Lung microvascular endothelial cell (primary cell): ENCODE measurements at regions not wholly inside any gene's neighbourhood (a gene's known extent, or its start where the extent isn't known, plus 50 kb on each side); places are given as distances from the start of the nearest gene placed in this dataset.
"Not testable (repeated sequence)": the region's sequence is repeated elsewhere in the genome, so short reads cannot be mapped to it uniquely, and the experiment has no call there.

ENCODE experiments used
- DNase-seq, 2 donors: peaks; one replicate each; pipeline versions ENCODE4 v3.0.0 to v3.0.0-alpha.2; 2010; ENCODE audit warnings: low read depth in 2 of 2

- DNase-seq: no peak
Observed at GRCh38 chr2:59295524-59296162, 1054.5 kb upstream of the FANCL start.

GRCh38 chr2:59288771-59289170, 1047.6 kb upstream of the FANCL start:
- DNase-seq: no peak

- no peak for DNase-seq
Observed at GRCh38 chr2:59282374-59283057, 1041.4 kb upstream of the FANCL start.

GRCh38 chr2:59277671-59278070, 1036.5 kb upstream of the FANCL start:
- peak in 1 of 2 donors; percentile 18 for DNase-seq

GRCh38 chr2:59276917-59277316, 1035.8 kb upstream of the FANCL start:
- DNase-seq: no peak

GRCh38 chr2:59276033-59276432, 1034.9 kb upstream of the FANCL start:
- DNase-seq: no peak

- no peak for DNase-seq
Observed at GRCh38 chr2:59266453-59266852, 1025.3 kb upstream of the FANCL start.

- DNase-seq: no peak
Observed at GRCh38 chr2:59259913-59260312, 1018.8 kb upstream of the FANCL start.

- DNase-seq: no peak
Observed at GRCh38 chr2:59256290-59256689, 1015.2 kb upstream of the FANCL start.

GRCh38 chr2:59254279-59254678, 1013.2 kb upstream of the FANCL start:
- DNase-seq: no peak

GRCh38 chr2:59250307-59250677, 1009.2 kb upstream of the FANCL start:
- no peak for DNase-seq

- no peak for DNase-seq
Observed at GRCh38 chr2:59249441-59250306, 1008.5 kb upstream of the FANCL start.

- DNase-seq: no peak
Observed at GRCh38 chr2:59239146-59239545, 998.0 kb upstream of the FANCL start.

- no peak for DNase-seq
Observed at GRCh38 chr2:59237311-59237710, 996.2 kb upstream of the FANCL start.

- DNase-seq: no peak
Observed at GRCh38 chr2:59236723-59237122, 995.6 kb upstream of the FANCL start.

GRCh38 chr2:59233920-59234319, 992.8 kb upstream of the FANCL start:
- DNase-seq: no peak

GRCh38 chr2:59233448-59233847, 992.3 kb upstream of the FANCL start:
- DNase-seq: no peak

GRCh38 chr2:59232394-59233165, 991.5 kb upstream of the FANCL start:
- DNase-seq: no peak

GRCh38 chr2:59226362-59226761, 985.2 kb upstream of the FANCL start:
- not testable (repeated sequence) for DNase-seq

- no peak for DNase-seq
Observed at GRCh38 chr2:59223742-59224141, 982.6 kb upstream of the FANCL start.

- no peak for DNase-seq
Observed at GRCh38 chr2:59217360-59217759, 976.2 kb upstream of the FANCL start.

- DNase-seq: no peak
Observed at GRCh38 chr2:59206361-59206760, 965.2 kb upstream of the FANCL start.
